ENCODE measurements at regions not wholly inside any gene's neighbourhood (a gene's known extent, or its start where the extent isn't known, plus 50 kb on each side); places are given as distances from the start of the nearest gene placed in this dataset.
A peak's percentile ranks its signal among the peaks of the same experiment; 100 is the strongest.
"Not testable (repeated sequence)": the region's sequence is repeated elsewhere in the genome, so short reads cannot be mapped to it uniquely, and the experiment has no call there.

DNA sequence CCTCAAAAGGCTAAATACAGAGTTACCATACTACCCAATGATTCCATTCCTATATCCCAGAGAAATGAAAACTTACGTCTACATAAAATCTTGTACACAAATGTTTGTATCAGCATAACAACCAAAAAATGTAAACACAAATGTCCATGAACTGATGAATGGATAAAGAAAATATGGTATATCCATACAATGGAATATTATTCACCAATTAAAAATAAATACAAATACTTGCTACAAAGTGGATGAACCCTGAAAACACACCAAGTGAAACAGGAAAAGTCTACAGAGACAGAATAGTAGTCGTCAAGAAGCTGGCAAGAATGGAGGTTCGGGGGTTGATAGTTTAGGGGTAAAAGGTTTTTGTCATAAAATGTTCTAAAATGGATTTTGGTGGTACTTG lies 54.0 kb upstream of the ANKRD28 start:
- H3K9me3 Mint-ChIP-seq: peaks cover 1% of the 10 kb centered on the region
- no peak overlapping the region for H3K27ac Mint-ChIP-seq
- no peaks in the 10 kb centered on the region for H3K27me3 Mint-ChIP-seq
- no peak for ATAC-seq (ENCODE audit: low read depth)
- DNase-seq (ENCODE audit: low spot score in 2 of 2): no peak
- H3K4me1 Mint-ChIP-seq: peaks cover 32% of the 10 kb centered on the region
- H3K36me3 Mint-ChIP-seq: peaks cover 15% of the 10 kb centered on the region
- H3K4me3 Mint-ChIP-seq: no peak overlapping the region

DNA sequence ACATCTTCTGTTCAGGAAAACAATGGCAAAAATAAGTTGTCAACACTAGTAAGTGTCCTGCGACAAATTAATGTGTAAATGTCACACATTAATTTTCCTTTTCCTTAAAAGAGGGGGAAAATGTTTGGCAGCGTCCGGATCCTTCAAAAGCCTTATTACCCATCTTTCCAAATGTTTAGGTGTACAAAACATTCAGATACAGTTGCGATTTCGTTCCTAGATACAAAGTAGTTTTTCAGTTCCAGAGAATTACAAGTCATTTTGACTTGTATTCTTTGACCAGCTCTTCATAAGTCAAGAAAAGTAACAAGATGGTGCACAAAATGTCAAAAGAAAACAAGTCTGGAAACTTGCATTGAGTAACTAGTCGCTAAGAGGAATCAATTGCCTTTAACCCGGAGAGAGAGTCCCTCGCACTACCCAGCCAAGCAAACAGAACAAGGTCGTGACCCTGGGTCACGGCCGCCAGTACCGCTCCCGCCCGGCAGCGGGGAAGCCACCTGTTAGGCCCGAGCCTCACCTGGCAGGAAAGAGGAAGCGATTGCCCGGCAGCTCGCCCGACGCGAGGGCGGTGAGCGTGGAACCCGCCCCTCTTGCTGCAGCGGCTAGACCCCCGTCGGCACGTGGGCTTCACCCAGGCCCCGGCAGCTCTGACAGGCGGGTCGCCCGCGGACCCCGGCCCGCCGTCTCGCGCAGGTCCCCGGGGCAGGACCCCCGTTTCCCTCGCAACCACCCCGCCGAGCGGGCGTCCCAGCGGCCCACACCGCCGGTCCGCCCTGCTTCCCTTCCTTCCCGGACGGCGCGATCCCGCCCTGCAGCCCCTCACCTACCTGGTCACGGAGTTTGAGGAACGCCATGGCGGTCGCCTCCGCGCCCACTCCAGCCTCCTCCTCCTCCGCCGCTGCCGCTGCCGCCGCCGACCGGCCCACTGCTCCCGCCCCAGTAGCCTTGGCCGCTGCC lies 61.0 kb upstream of the ANKRD28 start:
- peaks cover 6% of the 10 kb centered on the region for H3K36me3 Mint-ChIP-seq
- peak; percentile 68 to 79 for DNase-seq (ENCODE audit: low spot score in 2 of 2)
- ATAC-seq (ENCODE audit: low read depth): peak; percentile 83
- no peaks in the 10 kb centered on the region for H3K9me3 Mint-ChIP-seq
- no peaks in the 10 kb centered on the region for H3K27me3 Mint-ChIP-seq
- peak overlapping the region; percentile 82 for H3K4me3 Mint-ChIP-seq
- peaks cover 28% of the 10 kb centered on the region for H3K4me1 Mint-ChIP-seq
- peak overlapping the region; percentile 98 for H3K27ac Mint-ChIP-seq

DNA sequence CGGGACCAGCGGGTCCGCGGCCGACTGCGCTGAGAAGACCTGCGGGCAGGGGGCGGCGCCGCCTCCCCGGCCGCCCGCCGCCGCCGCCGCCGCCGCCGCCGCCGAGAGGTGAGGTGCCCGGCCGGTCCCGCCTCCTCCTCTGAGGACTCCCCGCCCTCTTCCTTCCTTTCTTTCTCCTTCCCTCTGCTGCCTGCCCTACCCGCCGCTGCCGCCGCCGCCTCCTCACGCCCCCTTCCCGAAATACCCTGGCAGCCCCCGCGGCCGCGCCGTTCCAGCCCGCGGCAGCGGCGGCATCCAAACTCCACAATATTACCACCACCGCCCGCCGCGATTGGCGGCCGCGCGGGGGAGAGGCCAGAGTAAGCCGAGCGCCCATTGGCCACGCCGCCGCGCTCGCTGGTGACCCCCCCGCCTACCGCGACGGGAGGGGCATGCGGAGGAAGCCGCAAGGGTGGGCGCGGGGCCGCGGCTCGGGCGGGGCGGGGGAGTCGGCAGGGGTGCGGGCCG lies 61.8 kb upstream of the ANKRD28 start:
- Mint-ChIP-seq H3K27me3 (no peaks in the 10 kb centered on the region), H3K27ac (peak overlapping the region; percentile 98), H3K9me3 (no peaks in the 10 kb centered on the region), H3K4me1 (peaks cover 21% of the 10 kb centered on the region), H3K4me3 (peak overlapping the region; percentile 95), H3K36me3 (peaks cover under 1% of the 10 kb centered on the region)
- ATAC-seq (ENCODE audit: low read depth) (peak; percentile 68), DNase-seq (ENCODE audit: low spot score in 2 of 2) (peak; percentile 58 to 69)

DNA sequence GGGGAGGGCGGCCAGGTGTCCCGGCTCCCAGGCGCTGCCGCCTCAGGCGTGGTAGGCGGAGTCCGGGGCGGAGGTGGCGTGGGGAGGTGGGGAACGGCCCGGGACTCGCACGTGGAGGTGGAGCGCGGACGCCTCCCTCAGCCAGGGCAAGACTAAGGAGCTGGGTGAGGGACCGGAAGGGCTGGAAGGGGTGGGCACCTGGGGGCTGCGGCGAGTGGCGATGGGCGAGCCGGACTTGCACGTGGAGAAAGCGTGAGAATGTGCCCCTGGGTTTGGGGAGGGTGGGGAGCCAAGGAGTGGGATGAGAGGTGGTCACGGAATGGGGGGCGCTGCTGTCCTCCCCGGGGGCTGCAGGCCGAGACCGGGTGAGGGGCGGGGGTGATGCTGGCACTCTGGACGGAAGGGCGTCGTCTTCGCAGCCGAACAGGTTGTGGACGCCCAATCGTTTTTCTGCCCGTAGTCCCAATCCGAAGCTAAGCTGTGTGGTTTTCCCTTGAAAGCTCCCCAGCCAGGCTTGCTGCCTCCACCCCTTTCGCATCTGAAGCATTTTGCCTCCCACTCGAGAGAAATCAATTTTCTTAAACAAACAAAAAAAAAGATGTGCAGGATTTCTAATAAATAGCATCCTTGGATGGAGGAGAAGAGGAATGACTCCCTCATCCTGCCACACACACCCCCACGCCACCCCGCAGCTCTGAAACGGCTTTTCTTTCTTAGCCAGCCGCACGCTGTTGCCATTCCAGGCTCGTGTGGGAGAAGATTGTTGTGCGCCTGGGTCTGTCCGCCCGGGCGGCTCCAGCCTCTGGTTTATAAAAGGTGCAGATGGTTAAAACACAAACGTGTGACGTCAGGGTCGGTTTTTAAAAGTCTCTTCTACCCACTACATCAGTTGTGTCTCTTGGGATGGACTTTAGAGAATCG lies 62.5 kb upstream of the ANKRD28 start:
- Mint-ChIP-seq H3K4me3 (peak overlapping the region; percentile 79), H3K36me3 (peaks cover 4% of the 10 kb centered on the region), H3K4me1 (peaks cover 15% of the 10 kb centered on the region), H3K27ac (peak overlapping the region; percentile 98), H3K27me3 (no peaks in the 10 kb centered on the region), H3K9me3 (peaks cover 3% of the 10 kb centered on the region)
- DNase-seq (ENCODE audit: low spot score in 2 of 2) (peak; percentile 4 to 21), ATAC-seq (ENCODE audit: low read depth) (peak; percentile 36)

DNA sequence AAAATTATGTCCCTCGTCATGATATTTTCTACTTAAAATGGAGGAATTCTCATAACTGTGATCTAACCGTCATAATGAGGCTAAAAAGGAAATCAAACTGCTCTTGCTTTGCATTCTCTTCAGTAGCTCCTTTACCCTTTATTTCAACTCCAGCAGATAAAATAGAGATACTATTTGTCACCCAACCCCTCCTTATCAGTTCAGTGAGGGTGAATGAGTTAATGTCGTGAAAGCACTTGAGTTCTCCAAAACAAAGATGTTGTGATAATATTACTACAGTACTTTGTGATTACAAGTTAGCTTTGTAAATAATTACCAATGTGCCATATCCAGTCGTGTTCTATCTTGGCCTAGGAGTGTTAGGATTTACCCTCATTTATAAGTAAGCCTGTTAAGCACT lies 63.4 kb upstream of the ANKRD28 start:
- Mint-ChIP-seq H3K9me3 (peaks cover 3% of the 10 kb centered on the region), H3K4me1 (peaks cover 9% of the 10 kb centered on the region), H3K4me3 (peak overlapping the region; percentile 79), H3K27ac (peak overlapping the region; percentile 70), H3K36me3 (peaks cover 5% of the 10 kb centered on the region), H3K27me3 (no peaks in the 10 kb centered on the region)
- ATAC-seq (ENCODE audit: low read depth): no peak
- no peak for DNase-seq (ENCODE audit: low spot score in 2 of 2)

DNA sequence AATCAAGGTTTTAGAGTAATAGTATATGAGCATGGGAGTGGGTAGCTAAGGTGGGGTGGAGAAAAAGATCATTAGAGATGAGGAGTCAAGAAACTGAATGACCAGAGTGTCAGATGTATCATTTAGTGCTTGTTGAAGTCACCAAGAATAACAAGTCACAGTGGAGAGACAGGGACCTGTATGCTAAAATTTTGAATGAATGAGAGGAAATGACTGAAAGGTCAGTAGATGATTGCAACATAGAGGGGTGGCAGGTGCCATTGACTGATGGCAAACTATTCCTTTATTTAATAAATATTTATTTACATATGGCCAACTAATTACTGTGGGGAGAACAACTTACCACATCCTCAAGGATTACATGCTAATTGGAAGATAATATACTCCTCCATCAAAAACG lies 75.0 kb upstream of the ANKRD28 start:
- no peak overlapping the region for H3K4me3 Mint-ChIP-seq
- no peaks in the 10 kb centered on the region for H3K36me3 Mint-ChIP-seq
- no peak for DNase-seq (ENCODE audit: low spot score in 2 of 2)
- no peak for ATAC-seq (ENCODE audit: low read depth)
- no peak overlapping the region for H3K27ac Mint-ChIP-seq
- no peaks in the 10 kb centered on the region for H3K4me1 Mint-ChIP-seq
- H3K27me3 Mint-ChIP-seq: no peaks in the 10 kb centered on the region
- H3K9me3 Mint-ChIP-seq: no peaks in the 10 kb centered on the region

DNA sequence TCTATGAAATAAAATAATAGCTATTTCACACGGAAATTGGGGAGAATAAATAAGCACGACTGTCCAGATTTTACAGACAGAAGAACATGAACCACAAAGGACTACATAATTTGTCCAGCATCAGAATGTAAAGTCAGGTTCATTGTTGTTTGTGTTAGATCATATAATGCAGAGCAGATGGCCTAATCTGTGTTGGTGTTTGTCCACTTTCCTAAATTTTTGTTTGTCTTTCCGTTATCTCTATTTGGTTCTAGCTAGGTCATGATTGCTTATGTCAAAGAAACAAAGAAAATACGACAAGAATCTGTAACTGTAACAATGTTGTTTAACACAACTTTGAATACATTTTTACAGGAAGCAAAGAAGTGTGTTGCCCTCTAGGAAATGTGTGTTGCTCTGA lies 75.6 kb upstream of the ANKRD28 start:
- H3K9me3 Mint-ChIP-seq: peaks cover 2% of the 10 kb centered on the region
- no peak for ATAC-seq (ENCODE audit: low read depth)
- H3K27ac Mint-ChIP-seq: no peak overlapping the region
- peaks cover 5% of the 10 kb centered on the region for H3K36me3 Mint-ChIP-seq
- no peak overlapping the region for H3K4me3 Mint-ChIP-seq
- DNase-seq (ENCODE audit: low spot score in 2 of 2): no peak
- no peaks in the 10 kb centered on the region for H3K27me3 Mint-ChIP-seq
- no peaks in the 10 kb centered on the region for H3K4me1 Mint-ChIP-seq

DNA sequence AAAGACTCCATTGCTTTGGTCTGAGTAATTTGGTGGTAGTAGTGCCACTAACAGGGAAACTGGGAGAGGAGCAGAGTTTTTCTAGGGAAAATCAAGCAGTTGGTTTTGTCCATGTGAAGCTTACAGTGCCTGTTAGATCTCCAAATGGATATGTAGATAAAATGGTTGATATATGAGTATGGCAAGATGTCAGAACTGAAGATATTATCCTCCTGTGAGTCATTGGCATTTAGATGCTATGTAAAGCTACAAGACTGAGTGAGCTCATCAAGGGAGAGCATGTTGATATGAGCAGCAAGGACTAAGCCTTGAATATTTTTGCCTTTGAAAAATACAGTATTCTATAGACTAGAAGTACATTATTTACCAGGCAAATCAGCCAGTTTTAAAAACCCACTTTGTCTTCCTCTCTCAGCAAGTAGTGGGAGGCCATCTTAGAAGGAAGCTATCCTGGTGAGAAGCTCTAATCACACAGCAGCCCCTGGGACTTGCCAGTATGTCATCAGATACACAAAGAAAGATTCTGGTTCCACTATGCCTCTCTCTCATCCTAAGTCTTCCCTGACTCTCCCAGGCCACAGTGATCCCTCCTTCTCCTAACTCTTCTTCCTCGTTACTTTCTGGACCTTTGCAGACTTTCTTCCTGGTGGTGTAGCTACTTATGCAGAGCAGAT lies 77.4 kb upstream of the ANKRD28 start:
- ATAC-seq (ENCODE audit: low read depth): no peak
- DNase-seq (ENCODE audit: low spot score in 2 of 2): no peak
- H3K27me3 Mint-ChIP-seq: no peaks in the 10 kb centered on the region
- H3K9me3 Mint-ChIP-seq: peaks cover 3% of the 10 kb centered on the region
- peaks cover 5% of the 10 kb centered on the region for H3K36me3 Mint-ChIP-seq
- H3K27ac Mint-ChIP-seq: no peak overlapping the region
- H3K4me3 Mint-ChIP-seq: no peak overlapping the region
- H3K4me1 Mint-ChIP-seq: no peaks in the 10 kb centered on the region

DNA sequence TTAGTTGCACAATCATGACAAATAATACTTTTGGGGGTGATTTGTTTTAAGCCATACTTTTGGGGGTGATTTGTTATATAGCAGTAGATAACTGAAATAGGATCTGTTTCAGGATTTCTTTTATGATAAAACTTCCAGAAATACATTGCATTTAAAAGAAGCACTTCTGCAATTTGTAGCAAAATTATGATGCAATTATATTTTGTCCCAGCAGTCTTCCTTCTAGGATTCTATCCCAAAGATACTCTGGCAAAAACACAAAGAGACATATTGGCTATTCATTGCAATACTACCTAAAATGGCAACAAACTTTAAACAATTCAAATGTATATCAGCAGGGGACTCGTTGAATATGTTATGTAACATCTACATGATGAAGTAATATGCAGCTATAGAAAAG lies 78.9 kb upstream of the ANKRD28 start:
- no peak for ATAC-seq (ENCODE audit: low read depth)
- no peak for DNase-seq (ENCODE audit: low spot score in 2 of 2)
- Mint-ChIP-seq H3K4me1 (no peaks in the 10 kb centered on the region), H3K4me3 (no peak overlapping the region), H3K27ac (no peak overlapping the region), H3K27me3 (no peaks in the 10 kb centered on the region), H3K9me3 (peaks cover 3% of the 10 kb centered on the region), H3K36me3 (peaks cover 5% of the 10 kb centered on the region)

DNA sequence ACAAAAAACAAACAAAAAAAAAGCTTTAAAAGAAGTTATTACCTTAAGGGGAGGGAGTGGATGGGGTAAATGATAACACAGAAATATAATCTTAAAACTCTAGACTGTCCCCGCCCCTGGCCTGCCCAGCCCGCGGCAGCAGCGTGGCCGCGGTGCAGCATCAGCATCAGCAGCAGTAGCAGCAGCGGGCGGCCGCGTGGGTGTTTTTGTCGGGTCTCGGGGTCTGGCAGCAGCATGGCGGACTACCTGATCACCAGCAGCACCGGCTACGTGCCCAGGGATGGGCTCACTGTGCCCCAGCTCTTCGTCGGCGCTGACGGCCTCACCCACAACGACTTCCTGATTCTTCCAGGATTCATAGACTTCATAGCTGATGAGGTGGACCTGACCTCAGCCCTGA lies 80.0 kb upstream of the ANKRD28 start:
- no peak for DNase-seq (ENCODE audit: low spot score in 2 of 2)
- Mint-ChIP-seq H3K9me3 (peaks cover 3% of the 10 kb centered on the region), H3K27me3 (no peaks in the 10 kb centered on the region), H3K4me1 (no peaks in the 10 kb centered on the region), H3K27ac (no peak overlapping the region), H3K36me3 (peaks cover 5% of the 10 kb centered on the region), H3K4me3 (no peak overlapping the region)
- no peak for ATAC-seq (ENCODE audit: low read depth)

DNA sequence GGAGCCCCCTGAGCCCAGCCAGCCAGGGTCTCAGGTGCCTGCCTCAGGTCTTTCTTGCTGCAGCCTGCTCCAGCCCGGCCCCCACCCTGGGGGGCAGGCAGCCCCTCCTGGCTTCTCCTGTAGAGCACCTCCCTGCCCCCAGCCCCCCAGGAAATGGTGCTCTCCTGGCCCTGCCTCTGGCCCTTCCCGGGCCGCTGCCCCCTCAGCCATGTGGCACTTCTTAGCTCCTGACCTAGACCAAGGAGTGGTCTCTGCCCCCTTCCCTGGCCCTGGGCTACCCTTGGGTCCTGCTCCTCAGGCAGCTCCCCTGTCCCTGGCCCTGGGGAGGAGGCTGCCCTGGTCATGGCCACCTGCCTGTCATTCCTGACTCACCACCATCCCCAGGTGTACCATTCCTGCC lies 82.0 kb upstream of the ANKRD28 start:
- not testable (repeated sequence) for DNase-seq (ENCODE audit: low spot score in 2 of 2); H3K27me3 Mint-ChIP-seq; H3K36me3 Mint-ChIP-seq; H3K9me3 Mint-ChIP-seq; H3K4me3 Mint-ChIP-seq; H3K27ac Mint-ChIP-seq; ATAC-seq (ENCODE audit: low read depth); H3K4me1 Mint-ChIP-seq

DNA sequence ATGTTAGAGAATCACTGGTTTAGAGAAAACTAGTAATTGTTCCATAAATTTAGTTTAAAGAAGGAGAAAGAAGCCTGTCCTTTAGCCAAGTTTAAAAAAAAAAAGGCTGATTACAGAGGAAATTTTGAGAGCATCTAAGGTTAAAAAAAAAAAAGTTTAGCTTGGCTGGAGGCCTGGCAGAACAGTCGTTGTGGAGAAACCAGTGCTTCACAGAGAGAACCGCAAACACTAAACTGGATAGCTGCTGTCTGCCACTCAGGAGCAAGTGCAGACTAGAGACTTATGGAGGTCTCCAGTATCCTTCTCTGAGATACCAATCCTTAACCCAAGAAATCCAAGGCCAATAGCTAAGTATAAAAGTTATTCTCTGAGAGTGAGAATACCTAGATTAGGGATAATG lies 84.8 kb upstream of the ANKRD28 start:
- Mint-ChIP-seq H3K4me3 (no peak overlapping the region), H3K4me1 (no peaks in the 10 kb centered on the region), H3K27ac (no peak overlapping the region), H3K9me3 (peaks cover 8% of the 10 kb centered on the region), H3K27me3 (no peaks in the 10 kb centered on the region), H3K36me3 (peaks cover 7% of the 10 kb centered on the region)
- no peak for ATAC-seq (ENCODE audit: low read depth)
- DNase-seq (ENCODE audit: low spot score in 2 of 2): no peak

DNA sequence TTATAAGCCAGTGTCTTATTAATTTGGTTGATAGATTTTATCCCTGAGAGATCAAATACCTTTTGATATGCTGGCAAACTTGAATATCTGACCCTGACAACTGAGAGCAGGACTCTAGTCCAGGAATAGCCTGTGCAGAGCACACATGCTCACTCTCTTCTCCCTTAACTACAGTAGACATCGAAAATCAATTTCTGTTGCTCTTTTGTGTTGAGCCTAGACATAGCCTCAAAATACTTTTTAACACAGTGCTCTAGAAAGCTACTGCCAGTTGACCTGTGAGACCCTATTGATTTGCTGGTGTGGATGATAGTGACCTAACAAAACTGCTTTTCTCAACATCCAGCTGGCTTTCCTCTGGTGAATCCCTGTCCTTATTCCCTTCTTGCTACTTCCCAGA lies 86.4 kb upstream of the ANKRD28 start:
- H3K4me3 Mint-ChIP-seq: no peak overlapping the region
- peaks cover 5% of the 10 kb centered on the region for H3K9me3 Mint-ChIP-seq
- DNase-seq (ENCODE audit: low spot score in 2 of 2): no peak
- ATAC-seq (ENCODE audit: low read depth): no peak
- no peaks in the 10 kb centered on the region for H3K27me3 Mint-ChIP-seq
- H3K36me3 Mint-ChIP-seq: peaks cover 2% of the 10 kb centered on the region
- H3K4me1 Mint-ChIP-seq: no peaks in the 10 kb centered on the region
- no peak overlapping the region for H3K27ac Mint-ChIP-seq

Data from memory B cell (primary cell).